ENCODE measurements at regions not wholly inside any gene's neighbourhood (a gene's known extent, or its start where the extent isn't known, plus 50 kb on each side); places are given as distances from the start of the nearest gene placed in this dataset.

GRCh38 chr11:121838571-121838970 lies 277.4 kb downstream of the BLID start:
- H4K20me1 ChIP-seq (ENCODE audit: insufficient read depth, low read length): no peaks in the 10 kb centered on the region
- H3K36me3 ChIP-seq (replicated peaks; ENCODE audit: insufficient read depth, low read length): no peaks in the 10 kb centered on the region
- DNase-seq: no peak
- no peak overlapping the region for H2AFZ ChIP-seq (ENCODE audit: low read length)
- TF ChIP-seq EZH2phosphoT487 (IDR thresholded peaks at IDR 0.05; ENCODE audit: low read length) (no peak), CTCF (IDR thresholded peaks at IDR 0.05; ENCODE audit: low read length) (no peak), EZH2 (optimal IDR thresholded peaks at IDR 0.05; ENCODE audit: low read depth, low read length) (no peak)
- H3K79me2 ChIP-seq (ENCODE audit: low read length): no peaks in the 10 kb centered on the region
- H3K27ac ChIP-seq (ENCODE audit: low read length): no peak overlapping the region
- H3K9me2 ChIP-seq (replicated peaks; ENCODE audit: insufficient read depth, low read length): no peaks in the 10 kb centered on the region
- H3K4me1 ChIP-seq (ENCODE audit: low read length): no peaks in the 10 kb centered on the region
- no peak overlapping the region for H3K4me2 ChIP-seq (ENCODE audit: low read depth, low read length)
- no peaks in the 10 kb centered on the region for H3K27me3 ChIP-seq (replicated peaks; ENCODE audit: insufficient read depth, low read length)
- H3F3A ChIP-seq (ENCODE audit: insufficient read depth, low read length): no peaks in the 10 kb centered on the region
- no peak overlapping the region for H3K4me3 ChIP-seq (ENCODE audit: low read length)
- H3K9ac ChIP-seq (ENCODE audit: low read length): no peak overlapping the region
- H3K9me3 ChIP-seq (replicated peaks; ENCODE audit: insufficient read depth, low read length): no peaks in the 10 kb centered on the region

GRCh38 chr11:121833970-121834369 lies 282.0 kb downstream of the BLID start:
- Histone ChIP-seq H3K27me3 (replicated peaks; ENCODE audit: insufficient read depth, low read length) (no peaks in the 10 kb centered on the region), H3K36me3 (replicated peaks; ENCODE audit: insufficient read depth, low read length) (no peaks in the 10 kb centered on the region), H3F3A (ENCODE audit: insufficient read depth, low read length) (no peaks in the 10 kb centered on the region), H3K9me3 (replicated peaks; ENCODE audit: insufficient read depth, low read length) (no peaks in the 10 kb centered on the region), H3K9me2 (replicated peaks; ENCODE audit: insufficient read depth, low read length) (no peaks in the 10 kb centered on the region), H3K4me2 (ENCODE audit: low read depth, low read length) (no peak overlapping the region), H3K4me1 (ENCODE audit: low read length) (no peaks in the 10 kb centered on the region), H3K27ac (ENCODE audit: low read length) (no peak overlapping the region), H3K79me2 (ENCODE audit: low read length) (no peaks in the 10 kb centered on the region), H2AFZ (ENCODE audit: low read length) (no peak overlapping the region), H3K4me3 (ENCODE audit: low read length) (no peak overlapping the region), H3K9ac (ENCODE audit: low read length) (no peak overlapping the region), H4K20me1 (ENCODE audit: insufficient read depth, low read length) (no peaks in the 10 kb centered on the region)
- TF ChIP-seq EZH2phosphoT487 (IDR thresholded peaks at IDR 0.05; ENCODE audit: low read length) (no peak), EZH2 (optimal IDR thresholded peaks at IDR 0.05; ENCODE audit: low read depth, low read length) (no peak), CTCF (IDR thresholded peaks at IDR 0.05; ENCODE audit: low read length) (no peak)
- DNase-seq: no peak

GRCh38 chr11:121829159-121829643 lies 286.8 kb downstream of the BLID start:
- no peaks in the 10 kb centered on the region for H3K9me2 ChIP-seq (replicated peaks; ENCODE audit: insufficient read depth, low read length)
- no peaks in the 10 kb centered on the region for H3K9me3 ChIP-seq (replicated peaks; ENCODE audit: insufficient read depth, low read length)
- H3K36me3 ChIP-seq (replicated peaks; ENCODE audit: insufficient read depth, low read length): no peaks in the 10 kb centered on the region
- H3K79me2 ChIP-seq (ENCODE audit: low read length): no peaks in the 10 kb centered on the region
- no peaks in the 10 kb centered on the region for H3F3A ChIP-seq (ENCODE audit: insufficient read depth, low read length)
- TF ChIP-seq EZH2 (optimal IDR thresholded peaks at IDR 0.05; ENCODE audit: low read depth, low read length) (no peak), EZH2phosphoT487 (IDR thresholded peaks at IDR 0.05; ENCODE audit: low read length) (no peak), CTCF (IDR thresholded peaks at IDR 0.05; ENCODE audit: low read length) (no peak)
- H3K4me2 ChIP-seq (ENCODE audit: low read depth, low read length): no peak overlapping the region
- no peaks in the 10 kb centered on the region for H4K20me1 ChIP-seq (ENCODE audit: insufficient read depth, low read length)
- H3K9ac ChIP-seq (ENCODE audit: low read length): no peak overlapping the region
- no peaks in the 10 kb centered on the region for H3K27me3 ChIP-seq (replicated peaks; ENCODE audit: insufficient read depth, low read length)
- H3K4me3 ChIP-seq (ENCODE audit: low read length): no peak overlapping the region
- no peak overlapping the region for H3K27ac ChIP-seq (ENCODE audit: low read length)
- H3K4me1 ChIP-seq (ENCODE audit: low read length): no peaks in the 10 kb centered on the region
- no peak overlapping the region for H2AFZ ChIP-seq (ENCODE audit: low read length)
- DNase-seq: no peak
